Cardiac muscle cell (in vitro differentiated cells and primary cell): ENCODE measurements at regions not wholly inside any gene's neighbourhood (a gene's known extent, or its start where the extent isn't known, plus 50 kb on each side); places are given as distances from the start of the nearest gene placed in this dataset.
"Not testable (repeated sequence)": the region's sequence is repeated elsewhere in the genome, so short reads cannot be mapped to it uniquely, and the experiment has no call there.

Experiments used
- DNase-seq, 2 donors: peaks; one replicate each; pipeline versions ENCODE4 v3.0.0 to v3.0.0-alpha.2; 2010 to 2017; ENCODE audit warnings: low read depth in 1 of 2, low spot score in 1 of 2
- H3K27ac ChIP-seq: fragments of 200-600 bp; sonication (generic); 2 replicates; pipeline ENCODE4 v1.5.1; 2016
- H3K27me3 ChIP-seq: fragments of 200-600 bp; sonication (generic); 2 replicates; pipeline ENCODE4 v1.6.0; 2016; ENCODE audit warnings: control low read depth
- H3K36me3 ChIP-seq: fragments of 200-600 bp; sonication (generic); 2 replicates; pipeline ENCODE4 v1.5.1; 2016; ENCODE audit warnings: control low read depth
- H3K4me1 ChIP-seq: fragments of 200-600 bp; sonication (generic); 2 replicates; pipeline ENCODE4 v1.8.1; 2017; ENCODE audit warnings: low read depth, mild to moderate bottlenecking, mixed run types
- H3K4me3 ChIP-seq: fragments of 200-600 bp; sonication (generic); 2 replicates; pipeline ENCODE4 v1.5.1; 2016; ENCODE audit warnings: mild to moderate bottlenecking
- H3K9me3 ChIP-seq: fragments of 200-600 bp; sonication (generic); 2 replicates; pipeline ENCODE4 v1.5.1; 2017; ENCODE audit warnings: low read depth, mild to moderate bottlenecking, control low read depth
- TF ChIP-seq, protein P1 (sequence below): IDR thresholded peaks from 2 replicates; pipeline ENCODE4 v1.5.1; 2012; ENCODE audit warnings: low read depth, mild to moderate bottlenecking, low read length

DNA sequence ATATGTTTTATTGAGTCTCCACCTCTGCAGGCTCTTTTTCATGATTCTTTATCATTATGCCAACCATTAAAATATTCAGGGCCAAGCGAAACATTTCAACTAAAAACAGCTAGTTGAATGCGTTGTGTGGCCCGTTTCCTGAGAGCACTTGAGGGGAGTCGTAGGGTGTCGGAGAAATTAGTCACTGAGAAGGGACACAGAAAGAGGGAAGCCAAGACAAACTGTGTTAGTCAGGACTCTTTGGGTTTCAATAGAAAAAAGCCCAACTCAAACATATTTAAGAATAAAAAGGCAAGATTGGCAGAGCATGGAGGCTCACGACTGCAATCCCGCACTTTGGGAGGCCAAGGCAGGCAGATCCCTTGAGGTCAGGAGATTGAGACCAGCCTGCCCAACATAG, 58.9 kb downstream of the MAFB start:
- no peaks in the 10 kb centered on the region for H3K9me3 ChIP-seq
- no peaks in the 10 kb centered on the region for H3K4me1 ChIP-seq
- H3K36me3 ChIP-seq, result no peaks in the 10 kb centered on the region
- TF ChIP-seq, protein P1, sequence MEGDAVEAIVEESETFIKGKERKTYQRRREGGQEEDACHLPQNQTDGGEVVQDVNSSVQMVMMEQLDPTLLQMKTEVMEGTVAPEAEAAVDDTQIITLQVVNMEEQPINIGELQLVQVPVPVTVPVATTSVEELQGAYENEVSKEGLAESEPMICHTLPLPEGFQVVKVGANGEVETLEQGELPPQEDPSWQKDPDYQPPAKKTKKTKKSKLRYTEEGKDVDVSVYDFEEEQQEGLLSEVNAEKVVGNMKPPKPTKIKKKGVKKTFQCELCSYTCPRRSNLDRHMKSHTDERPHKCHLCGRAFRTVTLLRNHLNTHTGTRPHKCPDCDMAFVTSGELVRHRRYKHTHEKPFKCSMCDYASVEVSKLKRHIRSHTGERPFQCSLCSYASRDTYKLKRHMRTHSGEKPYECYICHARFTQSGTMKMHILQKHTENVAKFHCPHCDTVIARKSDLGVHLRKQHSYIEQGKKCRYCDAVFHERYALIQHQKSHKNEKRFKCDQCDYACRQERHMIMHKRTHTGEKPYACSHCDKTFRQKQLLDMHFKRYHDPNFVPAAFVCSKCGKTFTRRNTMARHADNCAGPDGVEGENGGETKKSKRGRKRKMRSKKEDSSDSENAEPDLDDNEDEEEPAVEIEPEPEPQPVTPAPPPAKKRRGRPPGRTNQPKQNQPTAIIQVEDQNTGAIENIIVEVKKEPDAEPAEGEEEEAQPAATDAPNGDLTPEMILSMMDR, result no peak
- no peaks in the 10 kb centered on the region for H3K27me3 ChIP-seq
- DNase-seq, result no peak
- no peak overlapping the region for H3K27ac ChIP-seq
- no peak overlapping the region for H3K4me3 ChIP-seq

DNA sequence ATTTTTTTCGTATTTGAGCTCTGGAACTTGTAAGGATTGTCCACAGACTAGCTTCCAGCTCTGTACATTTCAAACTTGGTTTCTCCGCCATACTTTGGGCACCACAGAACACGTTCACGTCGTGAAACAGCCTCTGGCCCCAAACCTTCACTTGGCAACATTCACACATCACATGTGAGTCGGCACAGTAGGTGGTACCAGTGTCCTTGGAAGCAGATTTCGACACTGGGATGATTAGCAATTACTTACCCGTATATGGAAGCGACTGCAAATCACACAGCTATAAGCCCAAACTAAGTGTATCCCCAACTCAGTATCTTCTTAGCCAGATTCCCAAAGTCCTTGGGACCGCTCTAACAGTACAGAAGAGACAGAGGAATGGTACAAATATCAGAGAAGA, 60.2 kb downstream of the MAFB start:
- H3K4me1 ChIP-seq, result no peaks in the 10 kb centered on the region
- H3K36me3 ChIP-seq, result no peaks in the 10 kb centered on the region
- DNase-seq, result no peak
- TF ChIP-seq, protein P1, result no peak
- H3K4me3 ChIP-seq, result no peak overlapping the region
- no peaks in the 10 kb centered on the region for H3K27me3 ChIP-seq
- no peaks in the 10 kb centered on the region for H3K9me3 ChIP-seq
- H3K27ac ChIP-seq, result no peak overlapping the region

DNA sequence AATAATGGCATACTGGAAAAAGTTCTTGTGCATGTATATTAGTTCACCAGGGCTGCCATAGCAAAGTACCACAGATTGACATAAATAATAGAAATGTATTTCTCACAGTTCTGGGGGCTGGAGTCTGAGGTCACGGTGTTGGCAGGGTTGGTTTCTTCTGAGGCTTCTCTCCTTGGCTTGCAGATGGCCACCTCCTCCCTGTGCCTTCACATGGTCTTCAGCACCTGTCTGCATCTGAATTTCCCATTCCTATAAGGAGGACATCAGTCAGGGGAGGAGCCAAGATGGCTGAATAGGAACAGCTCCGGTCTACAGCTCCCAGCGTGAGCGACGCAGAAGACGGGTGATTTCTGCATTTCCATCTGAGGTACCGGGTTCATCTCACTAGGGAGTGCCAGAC, 70.0 kb downstream of the MAFB start:
- H3K4me3 ChIP-seq, H3K9me3 ChIP-seq, H3K27ac ChIP-seq, H3K36me3 ChIP-seq, DNase-seq, H3K27me3 ChIP-seq, H3K4me1 ChIP-seq: not testable (repeated sequence)

DNA sequence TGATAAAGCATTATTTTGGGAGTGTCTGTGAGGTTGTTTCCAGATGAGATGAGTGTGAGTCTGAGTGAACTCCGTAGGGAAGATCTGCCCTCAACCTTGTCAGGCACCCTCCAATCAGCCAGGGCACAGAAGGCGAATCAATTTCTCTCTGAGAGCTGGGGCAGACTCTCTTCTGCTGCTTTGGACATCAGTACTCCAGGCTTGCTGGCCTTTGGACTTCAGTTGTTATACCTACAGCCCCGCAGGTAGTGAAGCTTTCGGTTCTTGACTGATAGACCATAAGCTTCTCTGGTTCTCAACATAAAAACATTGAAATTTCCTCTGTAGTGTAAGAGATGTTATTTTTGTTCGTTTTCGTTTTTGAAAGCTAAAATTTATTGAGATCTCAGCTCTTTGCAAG, 71.4 kb downstream of the MAFB start:
- peaks cover 4% of the 10 kb centered on the region for H3K27me3 ChIP-seq
- H3K36me3 ChIP-seq, result no peaks in the 10 kb centered on the region
- TF ChIP-seq, protein P1, result no peak
- H3K4me3 ChIP-seq, result no peak overlapping the region
- H3K4me1 ChIP-seq, result no peaks in the 10 kb centered on the region
- no peaks in the 10 kb centered on the region for H3K9me3 ChIP-seq
- no peak for DNase-seq
- H3K27ac ChIP-seq, result no peak overlapping the region

DNA sequence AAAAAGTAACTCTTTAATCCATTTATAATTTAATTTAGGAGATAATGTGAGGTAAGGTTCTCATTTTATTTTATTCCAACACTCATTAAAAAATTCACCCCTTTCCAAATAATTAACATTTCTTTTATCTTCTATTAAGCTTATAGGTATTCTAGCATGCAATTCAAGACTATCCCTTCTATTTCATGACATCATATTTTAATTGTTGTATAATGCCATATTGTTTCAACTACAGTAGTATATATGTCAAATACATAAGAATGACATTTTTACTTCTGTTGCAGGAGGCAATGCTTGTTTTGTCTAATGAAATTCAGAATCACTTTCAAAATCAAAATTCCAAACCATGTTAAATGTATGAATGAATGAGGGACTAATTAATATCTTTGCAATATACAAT, 76.2 kb downstream of the MAFB start:
- Histone ChIP-seq H3K4me1 (no peaks in the 10 kb centered on the region), H3K36me3 (no peaks in the 10 kb centered on the region), H3K27ac (no peak overlapping the region), H3K4me3 (no peak overlapping the region), H3K27me3 (peaks cover 4% of the 10 kb centered on the region), H3K9me3 (no peaks in the 10 kb centered on the region)
- TF ChIP-seq, protein P1, result no peak
- DNase-seq, result no peak

DNA sequence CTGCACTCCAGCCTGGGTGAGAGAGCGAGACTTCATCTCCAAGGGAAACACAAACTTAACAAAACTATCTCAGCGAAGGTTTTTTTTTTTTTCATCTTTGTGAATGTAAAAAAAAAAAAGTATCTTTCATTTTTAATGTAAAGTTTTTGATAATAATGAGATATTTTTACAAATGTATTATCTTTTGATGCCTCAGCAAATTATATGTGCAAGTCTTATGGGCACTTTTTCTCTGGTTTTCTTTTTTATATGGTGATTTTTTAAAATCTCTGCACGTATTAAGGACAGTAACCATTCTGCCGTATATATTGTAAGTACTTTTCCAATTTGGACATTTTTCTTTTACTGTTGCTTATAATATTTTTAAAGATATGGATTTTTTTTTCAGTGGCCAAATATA, 76.8 kb downstream of the MAFB start:
- Histone ChIP-seq H3K9me3 (no peaks in the 10 kb centered on the region), H3K4me1 (no peaks in the 10 kb centered on the region), H3K27me3 (peaks cover 4% of the 10 kb centered on the region), H3K36me3 (no peaks in the 10 kb centered on the region), H3K27ac (no peak overlapping the region), H3K4me3 (no peak overlapping the region)
- TF ChIP-seq, protein P1, result no peak
- no peak for DNase-seq
